HUES6 (cell line): ENCODE measurements at regions not wholly inside any gene's neighbourhood (a gene's known extent, or its start where the extent isn't known, plus 50 kb on each side); places are given as distances from the start of the nearest gene placed in this dataset.
A peak's percentile ranks its signal among the peaks of the same experiment; 100 is the strongest.

ENCODE experiments used
- H3K27ac ChIP-seq: 2 replicates; pipeline ENCODE4 v1.7.0; 2013; ENCODE audit warnings: low read depth, mild to moderate bottlenecking, low read length, inconsistent platforms
- H3K27me3 ChIP-seq: 2 replicates; pipeline ENCODE4 v1.6.1; 2013; ENCODE audit warnings: low read length; ENCODE audit not compliant: control insufficient read depth, insufficient read depth
- H3K36me3 ChIP-seq: 2 replicates; pipeline ENCODE4 v1.6.1; 2013; ENCODE audit warnings: low read length; ENCODE audit not compliant: control insufficient read depth, insufficient read depth
- H3K4me1 ChIP-seq: 2 replicates; pipeline ENCODE4 v1.6.1; 2013; ENCODE audit warnings: low read length; ENCODE audit not compliant: control insufficient read depth, insufficient read depth
- H3K4me3 ChIP-seq: 2 replicates; pipeline ENCODE4 v1.5.1; 2013; ENCODE audit warnings: low read depth, low read length
- H3K9ac ChIP-seq: one replicate; pipeline ENCODE4 v1.6.1; 2013; ENCODE audit warnings: mild to moderate bottlenecking, low read length
- H3K9me3 ChIP-seq: 2 replicates; pipeline ENCODE4 v1.6.1; 2013; ENCODE audit warnings: low read depth, low read length; ENCODE audit not compliant: control insufficient read depth, insufficient read depth

DNA sequence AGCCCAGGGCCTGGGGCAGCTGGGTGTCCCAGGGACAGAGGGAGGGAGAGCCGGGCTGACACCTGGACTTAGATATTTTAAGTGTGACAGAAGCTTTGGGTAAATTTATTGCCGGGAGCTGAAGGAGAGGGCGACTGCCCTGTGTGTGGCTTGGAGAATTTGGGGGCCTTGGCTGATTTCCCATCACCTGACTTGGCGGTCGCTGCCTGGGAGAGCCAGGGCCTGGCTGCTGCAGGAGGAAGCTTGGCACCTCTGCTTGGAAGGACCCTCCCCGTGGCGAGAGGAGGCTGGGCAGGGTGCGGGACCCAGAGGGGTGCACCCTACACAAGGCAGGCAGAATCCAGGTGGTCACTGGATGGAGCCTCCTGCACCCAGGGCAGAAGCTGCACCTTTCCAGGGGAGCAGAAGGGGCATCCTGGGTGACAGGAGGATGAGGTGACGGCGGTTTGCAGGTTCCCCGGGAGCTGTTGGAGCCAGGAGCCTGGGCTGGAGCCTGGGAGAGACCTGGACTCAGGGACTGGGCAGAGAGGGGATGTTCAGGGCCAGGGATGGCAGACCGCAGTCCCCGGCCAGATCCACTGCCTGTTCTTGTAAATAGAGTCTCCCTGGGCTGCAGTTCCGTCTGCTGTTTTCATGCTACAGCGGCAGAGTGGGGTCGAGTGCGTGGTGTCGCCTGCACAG lies 72.0 kb downstream of the RGS12 start:
- Histone ChIP-seq H3K9me3 (no peaks in the 10 kb centered on the region), H3K4me3 (no peak overlapping the region), H3K4me1 (peaks cover 18% of the 10 kb centered on the region), H3K27ac (no peak overlapping the region), H3K27me3 (no peaks in the 10 kb centered on the region; the same call in 1 of the 2 replicates), H3K36me3 (no peaks in the 10 kb centered on the region), H3K9ac (no peak overlapping the region)

DNA sequence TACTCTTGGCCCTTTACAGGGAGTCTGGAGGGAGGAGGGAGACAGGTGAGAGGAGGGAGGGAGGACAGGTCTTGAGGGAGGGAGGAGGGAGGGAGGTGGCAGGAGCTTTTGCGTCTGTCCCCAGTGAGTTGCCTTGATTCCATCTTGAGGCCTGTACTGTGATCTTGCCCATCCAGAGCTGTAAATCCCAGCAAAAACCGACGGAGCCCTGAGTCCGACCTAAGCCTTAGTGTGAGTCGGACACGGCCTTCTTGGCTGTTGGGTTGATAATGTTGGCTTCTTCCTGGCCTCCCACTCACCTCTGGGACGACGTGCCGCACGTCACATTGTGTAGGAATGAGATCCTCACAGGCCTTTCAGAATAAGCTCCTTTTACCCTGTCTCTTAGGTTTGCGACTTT lies 72.5 kb downstream of the RGS12 start:
- no peaks in the 10 kb centered on the region for H3K36me3 ChIP-seq
- H3K4me1 ChIP-seq, result peaks cover 23% of the 10 kb centered on the region
- H3K27me3 ChIP-seq, result no peaks in the 10 kb centered on the region; the same call in 1 of the 2 replicates
- no peak overlapping the region for H3K27ac ChIP-seq
- no peaks in the 10 kb centered on the region for H3K9me3 ChIP-seq
- H3K4me3 ChIP-seq, result no peak overlapping the region
- no peak overlapping the region for H3K9ac ChIP-seq

DNA sequence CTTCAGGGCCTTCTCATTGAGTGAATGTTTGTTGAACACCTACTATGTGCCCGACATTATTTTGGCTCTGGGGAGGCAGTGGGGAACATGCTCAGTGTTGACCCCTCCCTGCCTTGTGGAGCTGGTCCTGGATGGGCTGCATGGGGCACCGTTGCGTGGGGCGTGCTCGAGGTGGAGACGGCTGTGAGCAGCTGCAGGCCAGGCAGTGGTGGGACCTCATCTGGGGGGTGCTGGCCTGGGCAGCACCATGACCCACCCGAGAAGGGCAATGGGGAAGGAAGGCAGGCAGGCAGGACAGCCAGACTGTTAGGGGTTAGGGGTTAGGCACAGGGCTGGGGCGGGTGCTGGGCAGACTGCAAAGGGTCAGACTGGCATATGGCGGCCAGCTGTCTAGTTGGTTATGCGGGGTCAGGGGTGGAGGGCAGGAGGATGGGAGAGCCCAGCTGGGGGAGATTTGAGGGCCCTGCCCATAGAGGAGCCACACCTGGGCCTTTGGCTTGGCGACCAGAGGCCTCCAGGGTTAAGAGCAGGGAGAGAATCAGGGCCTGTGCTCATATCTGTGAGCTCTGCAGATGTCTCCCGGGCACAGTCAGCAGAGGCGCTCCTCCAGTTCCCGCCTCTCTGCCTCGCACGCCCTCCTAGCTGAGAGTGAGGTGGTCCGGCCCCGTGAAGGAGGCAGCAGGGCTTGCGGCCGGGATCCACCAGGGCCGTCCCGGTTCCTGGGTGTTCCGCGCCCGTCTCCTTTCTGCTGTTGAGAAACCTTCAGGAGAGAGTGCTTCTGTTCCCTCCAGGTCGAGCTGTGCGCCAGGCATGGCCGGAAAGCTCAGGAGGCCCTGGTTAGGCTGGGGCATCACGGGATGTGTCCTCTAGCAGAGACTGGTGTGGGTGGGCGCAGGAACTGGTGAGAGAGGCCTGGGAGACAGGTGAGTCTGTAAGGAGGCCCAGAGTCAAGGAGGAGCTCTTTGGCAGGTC lies 73.3 kb downstream of the RGS12 start:
- no peaks in the 10 kb centered on the region for H3K9me3 ChIP-seq
- H3K36me3 ChIP-seq, result no peaks in the 10 kb centered on the region
- no peak overlapping the region for H3K9ac ChIP-seq
- H3K27me3 ChIP-seq, result no peaks in the 10 kb centered on the region; the same call in 1 of the 2 replicates
- peaks cover 32% of the 10 kb centered on the region for H3K4me1 ChIP-seq
- H3K27ac ChIP-seq, result no peak overlapping the region
- H3K4me3 ChIP-seq, result no peak overlapping the region

DNA sequence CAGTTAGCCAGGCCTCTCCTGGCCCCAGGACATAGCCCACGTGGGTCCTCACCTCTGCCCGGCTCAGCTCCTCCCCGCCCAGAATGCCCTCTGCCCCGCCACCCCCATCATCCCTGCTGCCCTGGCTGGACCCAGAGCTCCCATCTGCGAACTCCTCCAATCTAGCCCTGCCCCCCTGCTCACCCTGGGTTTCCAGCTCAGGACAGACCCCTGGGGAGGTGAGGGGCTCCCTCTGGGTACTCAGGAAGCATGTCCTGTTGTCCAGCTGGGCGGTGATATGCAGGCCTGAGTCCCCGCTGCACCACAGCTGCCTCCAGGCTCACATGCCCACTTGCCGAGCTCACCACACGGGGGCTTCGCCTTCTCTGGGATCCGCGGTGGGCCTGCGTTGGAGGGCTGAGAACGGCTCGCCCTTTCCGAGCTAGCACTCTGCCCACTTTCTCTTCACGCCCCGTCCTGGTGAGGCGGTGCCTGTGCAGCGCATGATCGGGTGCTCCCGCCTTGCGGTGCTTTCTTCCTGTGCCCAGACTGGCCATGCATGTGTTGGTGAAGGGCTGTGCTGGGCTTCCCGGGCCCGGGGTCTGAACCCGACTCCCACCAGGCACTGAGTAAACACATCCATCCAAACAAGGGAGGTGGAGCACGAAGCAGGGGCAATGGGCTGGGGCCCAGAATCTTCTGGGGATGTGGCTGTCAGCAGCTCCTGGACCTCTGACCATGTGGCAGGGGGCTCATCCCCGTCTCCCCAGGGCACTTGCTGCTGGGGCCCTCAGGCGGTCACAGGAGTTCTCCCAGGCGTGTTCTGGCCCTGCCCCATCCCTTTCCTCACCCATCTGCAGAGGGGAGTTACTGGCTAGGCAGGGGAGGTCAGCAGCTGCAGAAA lies 74.3 kb downstream of the RGS12 start:
- H3K27ac ChIP-seq, result no peak overlapping the region
- no peaks in the 10 kb centered on the region for H3K9me3 ChIP-seq
- H3K27me3 ChIP-seq, result no peaks in the 10 kb centered on the region; the same call in 1 of the 2 replicates
- H3K36me3 ChIP-seq, result no peaks in the 10 kb centered on the region
- H3K4me3 ChIP-seq, result no peak overlapping the region
- no peak overlapping the region for H3K9ac ChIP-seq
- H3K4me1 ChIP-seq, result peaks cover 42% of the 10 kb centered on the region

DNA sequence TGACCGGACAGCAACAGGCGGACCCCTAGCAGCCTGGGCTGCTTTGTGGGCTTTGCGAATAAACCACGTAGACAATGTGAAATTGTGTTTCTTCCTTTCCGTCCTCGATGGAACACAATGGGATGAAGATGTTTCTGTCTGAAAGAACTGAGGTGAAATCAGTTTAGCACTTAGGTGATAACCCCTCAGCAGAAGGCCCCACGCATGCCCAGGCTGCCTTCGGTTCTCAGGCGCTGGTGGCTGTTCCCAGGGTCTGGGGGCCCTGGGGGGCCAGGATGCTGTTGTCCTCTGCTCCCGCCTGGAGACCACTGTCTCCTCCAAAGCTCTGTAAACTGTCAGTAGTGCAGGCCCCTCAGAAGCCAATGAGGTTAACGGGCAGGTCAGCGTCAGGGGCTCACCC lies 73.9 kb upstream of the HGFAC start:
- H3K27me3 ChIP-seq, result no peaks in the 10 kb centered on the region; the same call in 1 of the 2 replicates
- no peaks in the 10 kb centered on the region for H3K9me3 ChIP-seq
- peaks cover 45% of the 10 kb centered on the region for H3K4me1 ChIP-seq
- H3K4me3 ChIP-seq, result no peak overlapping the region
- H3K27ac ChIP-seq, result no peak overlapping the region
- H3K36me3 ChIP-seq, result no peaks in the 10 kb centered on the region
- H3K9ac ChIP-seq, result no peak overlapping the region

DNA sequence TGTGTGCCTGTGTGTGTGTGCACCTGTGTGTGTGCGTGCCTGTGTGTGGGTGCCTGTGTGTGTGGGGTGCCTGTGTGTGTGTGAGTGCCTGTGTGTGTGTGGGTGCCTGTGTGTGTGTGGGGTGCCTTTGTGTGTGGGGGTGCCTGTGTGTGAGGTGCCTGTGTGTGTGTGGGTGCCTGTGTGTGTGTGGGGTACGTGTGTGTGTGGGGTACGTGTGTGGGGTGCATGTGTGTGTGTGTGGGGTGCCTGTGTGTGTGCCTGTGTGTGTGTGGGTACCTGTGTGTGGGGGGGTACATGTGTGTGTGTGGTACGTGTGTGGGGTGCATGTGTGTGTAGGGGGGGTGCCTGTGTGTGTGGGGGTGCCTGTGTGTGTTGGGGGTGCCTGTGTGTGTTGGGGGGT lies 73.4 kb upstream of the HGFAC start:
- Histone ChIP-seq H3K9ac (no peak overlapping the region), H3K4me1 (peaks cover 45% of the 10 kb centered on the region), H3K9me3 (no peaks in the 10 kb centered on the region), H3K27me3 (no peaks in the 10 kb centered on the region; the same call in 1 of the 2 replicates), H3K4me3 (no peak overlapping the region), H3K36me3 (no peaks in the 10 kb centered on the region), H3K27ac (no peak overlapping the region)

DNA sequence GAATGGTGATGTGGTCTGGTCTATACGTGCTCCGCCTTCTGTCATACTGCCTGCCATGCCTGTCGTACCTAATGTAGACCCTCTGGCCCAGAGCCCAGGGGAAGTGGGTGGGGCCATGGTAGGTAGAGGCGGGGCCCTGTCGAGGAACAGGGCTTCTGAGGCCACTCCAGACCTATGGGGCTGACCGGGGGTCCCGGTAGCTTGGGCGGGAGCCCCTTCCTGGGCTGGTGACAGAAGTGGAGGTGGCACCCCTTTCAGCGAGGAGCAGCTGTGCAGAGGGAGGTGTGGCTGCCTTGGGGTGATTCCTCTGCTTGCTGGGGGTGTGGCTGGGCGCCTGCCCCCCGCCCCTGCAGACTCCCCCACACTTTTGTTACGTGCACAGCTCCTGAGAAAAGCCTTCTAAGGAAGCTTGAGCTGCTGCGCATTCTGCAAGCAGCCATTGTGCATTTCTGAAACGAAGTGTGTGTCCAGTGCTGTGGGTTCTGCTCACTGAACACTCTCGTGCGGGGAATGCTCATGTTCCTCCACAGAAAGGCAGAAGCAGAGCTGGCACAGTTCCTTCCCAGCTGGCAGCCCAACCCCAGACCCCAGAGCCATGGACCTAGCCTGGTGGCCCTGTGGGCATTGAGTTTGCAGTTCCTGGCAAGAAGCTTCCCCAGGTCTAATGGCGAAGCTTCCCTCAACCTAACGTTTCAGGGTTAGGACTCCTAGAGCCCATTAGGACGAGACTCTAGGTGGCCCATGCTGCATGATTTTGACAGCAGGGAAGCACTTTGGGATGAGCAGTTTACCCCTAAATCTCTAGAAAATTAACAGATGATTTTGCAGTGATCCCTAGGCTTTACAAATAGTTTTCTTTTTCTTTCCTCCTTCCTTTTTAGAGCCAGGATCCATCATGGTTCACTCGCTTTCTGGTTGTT lies 72.7 kb upstream of the HGFAC start:
- Histone ChIP-seq H3K9me3 (no peaks in the 10 kb centered on the region), H3K27ac (no peak overlapping the region), H3K9ac (peak overlapping the region; percentile 5), H3K36me3 (no peaks in the 10 kb centered on the region), H3K27me3 (no peaks in the 10 kb centered on the region; the same call in 1 of the 2 replicates), H3K4me3 (no peak overlapping the region; the same call in 1 of the 2 replicates), H3K4me1 (peaks cover 45% of the 10 kb centered on the region)

DNA sequence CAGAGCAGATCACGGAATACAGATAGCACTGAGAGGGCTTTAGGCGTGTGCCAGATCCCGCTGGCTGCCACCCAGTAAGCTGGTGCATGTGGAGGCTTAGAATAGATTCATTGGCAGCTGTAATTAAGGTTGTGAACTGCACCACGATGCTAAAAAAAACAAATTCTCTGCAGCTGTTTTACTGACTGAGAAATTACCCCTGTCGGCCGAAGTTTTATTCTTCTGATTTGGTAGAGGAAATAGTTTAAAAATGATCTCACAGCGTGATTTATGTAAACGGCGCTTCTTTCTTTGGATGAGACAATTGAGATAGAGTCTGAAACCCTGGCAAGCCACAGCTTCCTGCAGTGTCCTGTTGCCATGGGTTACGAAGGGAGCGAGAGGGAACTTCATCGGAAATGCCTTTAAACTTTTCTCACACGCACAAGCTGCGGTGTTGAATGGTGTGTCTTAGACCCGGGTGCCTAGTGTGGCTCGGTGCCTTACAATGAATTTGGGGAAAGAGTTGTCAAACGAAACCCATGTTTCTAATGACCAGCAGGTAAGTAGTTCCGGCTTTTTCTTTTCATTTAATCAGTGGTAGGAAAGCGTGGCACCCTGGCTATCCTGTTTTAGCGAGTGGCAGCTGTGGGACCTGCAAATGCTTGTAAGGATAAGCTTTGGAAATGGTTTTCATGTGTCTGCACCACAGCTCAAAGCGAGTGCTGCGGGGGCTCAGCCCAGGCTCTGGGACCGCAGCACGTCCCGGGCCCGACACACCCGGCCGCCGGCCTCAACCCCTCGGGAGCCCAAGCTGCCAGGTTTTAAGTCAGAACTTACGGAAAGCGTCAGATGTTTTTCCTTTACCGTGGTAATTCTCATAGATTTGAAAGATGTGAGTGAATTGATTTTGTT lies 71.7 kb upstream of the HGFAC start:
- Histone ChIP-seq H3K27ac (no peak overlapping the region), H3K4me3 (peak overlapping the region; percentile 2; the same call in 1 of the 2 replicates), H3K36me3 (no peaks in the 10 kb centered on the region), H3K9ac (no peak overlapping the region), H3K4me1 (peaks cover 45% of the 10 kb centered on the region), H3K9me3 (no peaks in the 10 kb centered on the region), H3K27me3 (no peaks in the 10 kb centered on the region; the same call in 1 of the 2 replicates)
